GM12878 (cell line): ENCODE measurements at regions not wholly inside any gene's neighbourhood (a gene's known extent, or its start where the extent isn't known, plus 50 kb on each side); places are given as distances from the start of the nearest gene placed in this dataset.

Experiments used
- ATAC-seq: fragments of 200-7000 bp; cut with Tn5 transposase; 3 replicates; pipeline ENCODE4 v1.9.1; 2020; ENCODE audit warnings: mild to moderate bottlenecking, moderate library complexity
- BruUV-seq: library from RNA; stranded (reverse); fragments of 400-500 nt; replicated peaks from 2 replicates; lab custom pipeline; 2021; lab: Mats Ljungman, UMichigan
- CTCF ChIA-PET: fragments of 300-600 bp; sonication (Branson Sonifier 250); formaldehyde crosslinking; extraction: SDS; loops from one replicate; lab custom pipeline; 2021; ENCODE audit warnings: inconsistent platforms; lab: Yijun Ruan, JAX
- POLR2A ChIA-PET: fragments of 350-600 bp; formaldehyde crosslinking; extraction: SDS; loops from one replicate; lab custom pipeline; 2021; ENCODE audit warnings: inconsistent platforms; lab: Charles Lee
- RAD21 ChIA-PET: fragments of 300-600 bp; sonication (Branson Sonifier 250); formaldehyde crosslinking; loops from one replicate; lab custom pipeline; 2023; ENCODE audit warnings: antibody characterized with exemption; ENCODE audit not compliant: unreplicated experiment; lab: Charles Lee
- SMC1A ChIA-PET: fragments of 300-600 bp; sonication (Branson Sonifier 250); formaldehyde crosslinking; loops from one replicate; lab custom pipeline; 2023; ENCODE audit not compliant: unreplicated experiment, uncharacterized antibody; lab: Charles Lee
- DNase-seq: peaks from one replicate; pipeline ENCODE4 v3.0.0-alpha.2; 2011; ENCODE audit warnings: low read depth, low spot score
- FAIRE-seq: peaks from 3 replicates; lab custom pipeline; 2011; peaks lifted over from hg19 to GRCh38; lab: Jason Lieb, UNC
- H2AFZ ChIP-seq: 2 replicates; pipeline ENCODE4 v1.6.0; 2011; ENCODE audit warnings: low read depth, low read length, control low read depth; ENCODE audit not compliant: control insufficient read depth
- H3K27ac ChIP-seq: 2 replicates; pipeline ENCODE4 v1.5.1; 2011; ENCODE audit warnings: control low read depth; ENCODE audit not compliant: control insufficient read depth, insufficient read depth
- H3K27me3 ChIP-seq, 2 experiments: replicated peaks in 1 of 2; 2 replicates each; pipeline versions ENCODE4 v1.6.0 to v1.6.1; 2011; ENCODE audit warnings: low read length in 1 of 2; ENCODE audit not compliant: control insufficient read depth in 2 of 2, insufficient read depth in 2 of 2
- H3K36me3 ChIP-seq, 2 experiments: 2 replicates each; pipeline ENCODE4 v1.5.1; 2011; ENCODE audit warnings: low read length in 1 of 2; ENCODE audit not compliant: control insufficient read depth in 2 of 2, insufficient read depth in 2 of 2
- H3K4me1 ChIP-seq: 2 replicates; pipeline ENCODE4 v1.6.1; 2011; ENCODE audit warnings: mild to moderate bottlenecking, low read length, moderate library complexity, mixed read lengths; ENCODE audit not compliant: control insufficient read depth, insufficient read depth
- H3K4me2 ChIP-seq: 2 replicates; pipeline ENCODE4 v1.6.0; 2011; ENCODE audit warnings: control low read depth; ENCODE audit not compliant: control insufficient read depth, insufficient read depth
- H3K4me3 ChIP-seq: fragments of 200-600 bp; sonication (generic); 2 replicates; pipeline ENCODE4 v1.5.1; 2016
- H3K79me2 ChIP-seq: 2 replicates; pipeline ENCODE4 v1.6.0; 2011; ENCODE audit warnings: low read length; ENCODE audit not compliant: control insufficient read depth, insufficient read depth
- H3K9ac ChIP-seq: 2 replicates; pipeline ENCODE4 v1.8.0; 2011; ENCODE audit warnings: low read length, control low read depth, mixed read lengths; ENCODE audit not compliant: control insufficient read depth, insufficient read depth
- H3K9me3 ChIP-seq: replicated peaks from 3 replicates; pipeline ENCODE4 v1.5.1; 2011; ENCODE audit warnings: mild to moderate bottlenecking, low read length; ENCODE audit not compliant: control insufficient read depth, insufficient read depth
- H4K20me1 ChIP-seq: 2 replicates; pipeline ENCODE4 v1.6.0; 2011; ENCODE audit not compliant: control insufficient read depth, insufficient read depth
- BACH1 ChIP-seq: fragments of 450-650 bp; IDR thresholded peaks from 2 replicates; pipeline ENCODE4 v1.6.1; 2017; ENCODE audit warnings: mild to moderate bottlenecking, borderline replicate concordance
- BHLHE40 ChIP-seq, 2 experiments: fragments of 450-650 bp in 1 of 2; IDR thresholded peaks; 2 replicates each; pipeline ENCODE4 v1.6.1; 2011 to 2017; ENCODE audit warnings: low read depth in 2 of 2, borderline replicate concordance in 1 of 2, improper control_type of control experiment in 1 of 2, low read length in 1 of 2, mild to moderate bottlenecking in 1 of 2
- CHD1 ChIP-seq: IDR thresholded peaks from 2 replicates; pipeline ENCODE4 v1.6.1; 2012; ENCODE audit warnings: low read depth, low read length, improper control_type of control experiment
- IKZF1 ChIP-seq: fragments of 450-650 bp; conservative IDR thresholded peaks from 2 replicates; pipeline ENCODE4 v1.6.1; 2017; ENCODE audit warnings: antibody characterized with exemption, mild to moderate bottlenecking
- NR2C1 ChIP-seq: fragments of 450-650 bp; IDR thresholded peaks from 2 replicates; pipeline ENCODE4 v1.6.1; 2017; ENCODE audit warnings: antibody characterized with exemption, mild to moderate bottlenecking, moderate library complexity
- NRF1 ChIP-seq: conservative IDR thresholded peaks from 2 replicates; pipeline ENCODE4 v1.6.1; 2011; ENCODE audit warnings: mild to moderate bottlenecking, low read depth, low read length, improper control_type of control experiment
- RELA ChIP-seq: fragments of 450-650 bp; IDR thresholded peaks from 2 replicates; pipeline ENCODE4 v1.8.0; 2014; ENCODE audit warnings: borderline replicate concordance; ENCODE audit not compliant: partially characterized antibody
- SMARCA5 ChIP-seq: fragments of 450-650 bp; IDR thresholded peaks from 2 replicates; pipeline ENCODE4 v1.6.1; 2017; ENCODE audit warnings: mild to moderate bottlenecking
- SMC3 ChIP-seq: IDR thresholded peaks from 2 replicates; pipeline ENCODE4 v1.6.1; 2011; ENCODE audit warnings: low read length, improper control_type of control experiment, borderline replicate concordance
- ZNF622 ChIP-seq: fragments of 450-650 bp; IDR thresholded peaks from 2 replicates; pipeline ENCODE4 v1.6.1; 2017; ENCODE audit warnings: mild to moderate bottlenecking, inconsistent platforms
- WGBS: methylation state at CpG from one replicate; pipeline ENCODE4 v1.1.6; 2016; ENCODE audit warnings: low lambda C conversion rate; ENCODE audit not compliant: insufficient replicate concordance, insufficient coverage; ENCODE audit errors: missing lambda C conversion rate; 5-methylcytosine and 5-hydroxymethylcytosine counted together
- in situ Hi-C: fragments of 300-500 bp; cut with MboI; formaldehyde crosslinking; loops from 9 replicates; pipeline ENCODE4 v1.14.3; 2018; ENCODE audit warnings: mixed read lengths
- intact Hi-C: fragments of 100-400 bp; cut with micrococcal nuclease; formaldehyde crosslinking; loops from one replicate; pipeline ENCODE4 v1.14.2; 2022; ENCODE audit not compliant: unreplicated experiment
- TF ChIP-seq, protein P1 (sequence below): fragments of 450-650 bp; IDR thresholded peaks from 2 replicates; pipeline ENCODE4 v1.6.1; 2017; ENCODE audit warnings: mild to moderate bottlenecking
- TF ChIP-seq, protein P2 (sequence below): fragments of 450-650 bp; formaldehyde crosslinking; IDR thresholded peaks from 2 replicates; pipeline ENCODE4 v1.4.0; 2020; ENCODE audit warnings: mild to moderate bottlenecking, moderate library complexity

DNA sequence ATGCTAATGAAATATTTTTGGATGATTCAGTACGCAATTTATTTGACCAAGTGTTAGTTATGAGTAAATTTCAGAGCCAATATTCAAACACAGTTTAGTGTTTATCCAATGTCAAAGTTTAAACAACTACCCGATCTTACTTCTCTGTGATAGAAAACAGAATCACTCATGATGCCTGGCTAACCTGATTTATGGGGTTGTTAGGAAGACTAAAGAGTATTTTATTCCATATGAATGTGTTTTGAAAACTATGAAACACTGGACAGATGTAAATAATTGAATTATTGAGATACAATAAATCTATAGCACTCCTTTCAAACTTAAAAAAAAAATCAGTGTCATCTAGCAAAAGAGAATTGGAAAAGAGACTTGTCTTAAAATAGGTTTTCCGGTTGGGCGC is 1181.8 kb downstream of the EFNB2 start:
- no peaks in the 10 kb centered on the region for H3K4me1 ChIP-seq
- in situ Hi-C loops (no loop called here), intact Hi-C loops (no loop called here)
- WGBS, result 61% methylated on average over 4 of the region's 4 CpGs
- ChIA-PET RAD21 (no interaction called here), POLR2A (no interaction called here), SMC1A (no interaction called here), CTCF (no interaction called here)
- no TSS peak for BruUV-seq
- H2AFZ ChIP-seq, result no peak overlapping the region
- H3K27ac ChIP-seq, result no peak overlapping the region
- no peaks in the 10 kb centered on the region for H3K27me3 ChIP-seq
- no peak for FAIRE-seq
- H3K4me2 ChIP-seq, result no peak overlapping the region
- no peak overlapping the region for H3K9ac ChIP-seq
- no peaks in the 10 kb centered on the region for H4K20me1 ChIP-seq
- DNase-seq, result no peak
- no peaks in the 10 kb centered on the region for H3K9me3 ChIP-seq
- TF ChIP-seq NR2C1 (no peak), SMARCA5 (no peak), RELA (no peak)
- no peaks in the 10 kb centered on the region for H3K79me2 ChIP-seq
- no peak overlapping the region for H3K4me3 ChIP-seq
- ATAC-seq, result no peak
- no peaks in the 10 kb centered on the region for H3K36me3 ChIP-seq

DNA sequence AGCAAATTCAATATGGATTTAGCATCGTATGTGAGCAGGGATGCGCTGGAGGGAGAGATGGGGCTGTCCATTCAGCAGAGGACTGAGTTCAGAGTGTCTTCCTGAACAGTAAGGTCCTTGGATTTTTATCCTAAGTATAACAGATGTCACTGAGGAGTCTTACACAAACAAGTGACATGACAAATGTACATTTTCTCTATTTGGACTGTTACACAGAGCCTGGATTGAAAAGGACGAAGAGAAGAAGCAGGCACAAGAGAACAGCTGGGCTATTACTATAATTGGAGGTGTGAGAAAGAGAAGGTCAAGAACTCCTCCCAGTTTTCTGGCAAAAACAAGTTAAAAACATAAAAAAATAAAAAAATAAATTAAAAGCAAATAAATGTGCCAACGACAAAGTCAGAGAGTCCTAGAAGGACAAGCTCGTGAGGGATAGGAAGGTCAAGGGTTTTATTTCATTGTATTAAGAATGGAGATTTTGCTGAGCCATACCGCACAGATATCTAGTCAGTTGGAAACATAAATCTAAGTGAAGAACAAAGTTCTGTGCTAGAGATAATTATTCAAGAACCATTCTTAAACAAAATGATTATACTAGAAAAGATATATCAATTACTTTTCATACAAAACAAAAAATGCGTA is 1186.3 kb downstream of the EFNB2 start:
- in situ Hi-C loops, result no loop called here
- no peaks in the 10 kb centered on the region for H3K4me1 ChIP-seq
- no peaks in the 10 kb centered on the region for H4K20me1 ChIP-seq
- ATAC-seq (no peak), FAIRE-seq (no peak), DNase-seq (no peak)
- no peaks in the 10 kb centered on the region for H3K27me3 ChIP-seq
- ChIA-PET POLR2A (no interaction called here), CTCF (interaction anchor here (0.7 kb wide), 1 partner anchor 14 kb away, joined by 3 read pairs; no protein-coding TSS in a partner anchor), RAD21 (no interaction called here), SMC1A (interaction anchor here (0.7 kb wide), 1 partner anchor 905 kb away, joined by 3 read pairs; no protein-coding TSS in a partner anchor)
- TF ChIP-seq IKZF1, result no peak
- no peak for TF ChIP-seq CHD1
- TF ChIP-seq RELA, result no peak
- no peak for TF ChIP-seq BHLHE40 (IDR thresholded peaks at IDR 0.05; ENCODE audit: borderline replicate concordance in 1 of 2, low read depth in 2 of 2, low read length in 1 of 2)
- TF ChIP-seq SMC3, result no peak
- TF ChIP-seq, protein P1, sequence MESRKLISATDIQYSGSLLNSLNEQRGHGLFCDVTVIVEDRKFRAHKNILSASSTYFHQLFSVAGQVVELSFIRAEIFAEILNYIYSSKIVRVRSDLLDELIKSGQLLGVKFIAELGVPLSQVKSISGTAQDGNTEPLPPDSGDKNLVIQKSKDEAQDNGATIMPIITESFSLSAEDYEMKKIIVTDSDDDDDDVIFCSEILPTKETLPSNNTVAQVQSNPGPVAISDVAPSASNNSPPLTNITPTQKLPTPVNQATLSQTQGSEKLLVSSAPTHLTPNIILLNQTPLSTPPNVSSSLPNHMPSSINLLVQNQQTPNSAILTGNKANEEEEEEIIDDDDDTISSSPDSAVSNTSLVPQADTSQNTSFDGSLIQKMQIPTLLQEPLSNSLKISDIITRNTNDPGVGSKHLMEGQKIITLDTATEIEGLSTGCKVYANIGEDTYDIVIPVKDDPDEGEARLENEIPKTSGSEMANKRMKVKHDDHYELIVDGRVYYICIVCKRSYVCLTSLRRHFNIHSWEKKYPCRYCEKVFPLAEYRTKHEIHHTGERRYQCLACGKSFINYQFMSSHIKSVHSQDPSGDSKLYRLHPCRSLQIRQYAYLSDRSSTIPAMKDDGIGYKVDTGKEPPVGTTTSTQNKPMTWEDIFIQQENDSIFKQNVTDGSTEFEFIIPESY, result no peak
- TF ChIP-seq, protein P2, sequence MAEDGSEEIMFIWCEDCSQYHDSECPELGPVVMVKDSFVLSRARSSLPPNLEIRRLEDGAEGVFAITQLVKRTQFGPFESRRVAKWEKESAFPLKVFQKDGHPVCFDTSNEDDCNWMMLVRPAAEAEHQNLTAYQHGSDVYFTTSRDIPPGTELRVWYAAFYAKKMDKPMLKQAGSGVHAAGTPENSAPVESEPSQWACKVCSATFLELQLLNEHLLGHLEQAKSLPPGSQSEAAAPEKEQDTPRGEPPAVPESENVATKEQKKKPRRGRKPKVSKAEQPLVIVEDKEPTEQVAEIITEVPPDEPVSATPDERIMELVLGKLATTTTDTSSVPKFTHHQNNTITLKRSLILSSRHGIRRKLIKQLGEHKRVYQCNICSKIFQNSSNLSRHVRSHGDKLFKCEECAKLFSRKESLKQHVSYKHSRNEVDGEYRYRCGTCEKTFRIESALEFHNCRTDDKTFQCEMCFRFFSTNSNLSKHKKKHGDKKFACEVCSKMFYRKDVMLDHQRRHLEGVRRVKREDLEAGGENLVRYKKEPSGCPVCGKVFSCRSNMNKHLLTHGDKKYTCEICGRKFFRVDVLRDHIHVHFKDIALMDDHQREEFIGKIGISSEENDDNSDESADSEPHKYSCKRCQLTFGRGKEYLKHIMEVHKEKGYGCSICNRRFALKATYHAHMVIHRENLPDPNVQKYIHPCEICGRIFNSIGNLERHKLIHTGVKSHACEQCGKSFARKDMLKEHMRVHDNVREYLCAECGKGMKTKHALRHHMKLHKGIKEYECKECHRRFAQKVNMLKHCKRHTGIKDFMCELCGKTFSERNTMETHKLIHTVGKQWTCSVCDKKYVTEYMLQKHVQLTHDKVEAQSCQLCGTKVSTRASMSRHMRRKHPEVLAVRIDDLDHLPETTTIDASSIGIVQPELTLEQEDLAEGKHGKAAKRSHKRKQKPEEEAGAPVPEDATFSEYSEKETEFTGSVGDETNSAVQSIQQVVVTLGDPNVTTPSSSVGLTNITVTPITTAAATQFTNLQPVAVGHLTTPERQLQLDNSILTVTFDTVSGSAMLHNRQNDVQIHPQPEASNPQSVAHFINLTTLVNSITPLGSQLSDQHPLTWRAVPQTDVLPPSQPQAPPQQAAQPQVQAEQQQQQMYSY (CRISPR knock-in tag), result no peak
- TF ChIP-seq BACH1, result no peak
- TF ChIP-seq ZNF622, result no peak
- TF ChIP-seq SMARCA5, result no peak
- TF ChIP-seq NRF1, result no peak
- 26% methylated on average over 7 of the region's 7 CpGs for WGBS
- H3K9ac ChIP-seq, result no peak overlapping the region
- H3K79me2 ChIP-seq, result no peaks in the 10 kb centered on the region
- H3K9me3 ChIP-seq, result no peaks in the 10 kb centered on the region
- H3K4me2 ChIP-seq, result no peak overlapping the region
- no peak overlapping the region for H3K4me3 ChIP-seq
- no peaks in the 10 kb centered on the region for H3K36me3 ChIP-seq
- no peak overlapping the region for H2AFZ ChIP-seq
- intact Hi-C loops, result no loop called here
- BruUV-seq, result no TSS peak
- no peak overlapping the region for H3K27ac ChIP-seq
